Activated CD4-positive, alpha-beta T cell treated with anti-CD3 and anti-CD28 coated beads, Interleukin-2, amount 10 ng/mL, durations not matched to agents 24 days and 14 days (primary cell): ENCODE measurements at regions not wholly inside any gene's neighbourhood (a gene's known extent, or its start where the extent isn't known, plus 50 kb on each side); places are given as distances from the start of the nearest gene placed in this dataset.

Experiments used
- DNase-seq: peaks from one replicate; pipeline ENCODE4 v3.0.0; 2022
- H3K27ac Mint-ChIP-seq: one replicate; pipeline ENCODE4 v1.8.0; 2022; ENCODE audit warnings: mild to moderate bottlenecking, mixed read lengths
- H3K27me3 Mint-ChIP-seq: one replicate; pipeline ENCODE4 v1.8.0; 2022; ENCODE audit warnings: mixed read lengths
- H3K36me3 Mint-ChIP-seq: one replicate; pipeline ENCODE4 v1.8.0; 2022; ENCODE audit warnings: low read depth, mild to moderate bottlenecking, mixed read lengths
- H3K4me1 Mint-ChIP-seq: one replicate; pipeline ENCODE4 v1.8.0; 2021; ENCODE audit warnings: mixed read lengths
- H3K4me3 Mint-ChIP-seq: one replicate; pipeline ENCODE4 v1.8.0; 2022; ENCODE audit warnings: mild to moderate bottlenecking, moderate library complexity, mixed read lengths
- H3K9me3 Mint-ChIP-seq: one replicate; pipeline ENCODE4 v1.8.0; 2021; ENCODE audit warnings: mixed read lengths
- intact Hi-C: fragments of 100-400 bp; cut with micrococcal nuclease; formaldehyde crosslinking; loops from one replicate; pipeline ENCODE4 v1.15.1; 2023

- Mint-ChIP-seq H3K27ac (no peak overlapping the region), H3K4me3 (no peak overlapping the region), H3K36me3 (no peaks in the 10 kb centered on the region), H3K9me3 (peaks cover 3% of the 10 kb centered on the region), H3K27me3 (no peaks in the 10 kb centered on the region), H3K4me1 (no peaks in the 10 kb centered on the region)
- no peak for DNase-seq
- intact Hi-C loops, result no loop called here
Measured at GRCh38 chr12:14307004-14307403, 58.5 kb upstream of the ATF7IP start.

- H3K9me3 Mint-ChIP-seq, result peaks cover 3% of the 10 kb centered on the region
- H3K27me3 Mint-ChIP-seq, result no peaks in the 10 kb centered on the region
- H3K4me1 Mint-ChIP-seq, result no peaks in the 10 kb centered on the region
- H3K36me3 Mint-ChIP-seq, result no peaks in the 10 kb centered on the region
- intact Hi-C loops, result no loop called here
- DNase-seq, result no peak
- no peak overlapping the region for H3K4me3 Mint-ChIP-seq
- H3K27ac Mint-ChIP-seq, result no peak overlapping the region
Measured at GRCh38 chr12:14308516-14308915, 57.0 kb upstream of the ATF7IP start.

- DNase-seq, result no peak
- Mint-ChIP-seq H3K27me3 (no peaks in the 10 kb centered on the region), H3K4me1 (no peaks in the 10 kb centered on the region), H3K4me3 (no peak overlapping the region), H3K36me3 (no peaks in the 10 kb centered on the region), H3K9me3 (peaks cover 3% of the 10 kb centered on the region), H3K27ac (no peak overlapping the region)
- intact Hi-C loops, result loop anchor here (10.0 kb wide), 1 partner anchor 46 kb away; no protein-coding TSS in a partner anchor
Measured at GRCh38 chr12:14310866-14311265, 54.6 kb upstream of the ATF7IP start.

GRCh38 chr12:14313379-14314138, 51.9 kb upstream of the ATF7IP start:
- DNase-seq, result no peak
- Mint-ChIP-seq H3K36me3 (no peaks in the 10 kb centered on the region), H3K4me3 (no peak overlapping the region), H3K4me1 (no peaks in the 10 kb centered on the region), H3K9me3 (peaks cover 3% of the 10 kb centered on the region), H3K27me3 (no peaks in the 10 kb centered on the region), H3K27ac (no peak overlapping the region)
- intact Hi-C loops, result loop anchor here (10.0 kb wide), 1 partner anchor 49 kb away; no protein-coding TSS in a partner anchor

GRCh38 chr12:14314801-14315200, 50.7 kb upstream of the ATF7IP start:
- DNase-seq, result no peak
- Mint-ChIP-seq H3K36me3 (no peaks in the 10 kb centered on the region), H3K4me1 (no peaks in the 10 kb centered on the region), H3K4me3 (no peak overlapping the region), H3K9me3 (no peaks in the 10 kb centered on the region), H3K27me3 (no peaks in the 10 kb centered on the region), H3K27ac (no peak overlapping the region)
- intact Hi-C loops, result loop anchor here (10.0 kb wide), 1 partner anchor 50 kb away; no protein-coding TSS in a partner anchor

- no peak for DNase-seq
- Mint-ChIP-seq H3K4me3 (no peak overlapping the region), H3K36me3 (no peaks in the 10 kb centered on the region), H3K27ac (no peak overlapping the region), H3K9me3 (no peaks in the 10 kb centered on the region), H3K4me1 (no peaks in the 10 kb centered on the region), H3K27me3 (no peaks in the 10 kb centered on the region)
- intact Hi-C loops, result loop anchor here (10.0 kb wide), 1 partner anchor 51 kb away; no protein-coding TSS in a partner anchor
Measured at GRCh38 chr12:14315501-14315900, 50.0 kb upstream of the ATF7IP start.
